ENCODE measurements at regions not wholly inside any gene's neighbourhood (a gene's known extent, or its start where the extent isn't known, plus 50 kb on each side); places are given as distances from the start of the nearest gene placed in this dataset.

DNA sequence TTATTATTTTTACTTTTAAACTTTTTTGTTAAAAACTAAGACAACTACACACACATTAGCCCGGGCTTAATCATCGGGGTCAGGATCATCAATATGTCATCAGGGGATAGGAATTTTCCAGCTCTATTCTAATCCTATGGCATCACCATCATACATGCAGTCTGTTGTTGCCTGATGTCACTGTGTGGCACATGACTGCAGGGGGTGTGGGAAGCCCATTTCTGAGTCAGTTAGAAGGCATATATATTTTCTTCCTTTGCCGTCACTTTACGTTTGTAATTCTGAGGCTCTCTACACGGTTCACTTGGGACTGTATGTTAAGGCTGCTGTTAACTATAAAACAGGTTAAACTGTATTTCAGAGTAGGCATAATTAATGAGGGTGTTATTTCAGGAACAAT lies 144.4 kb upstream of the ITGA6 start:
- Mint-ChIP-seq H3K9me3 (ENCODE audit: low read depth) (no peaks in the 10 kb centered on the region), H3K4me1 (peaks cover 6% of the 10 kb centered on the region), H3K27me3 (no peaks in the 10 kb centered on the region), H3K4me3 (no peak overlapping the region), H3K27ac (no peak overlapping the region), H3K36me3 (no peaks in the 10 kb centered on the region)
- CTCF ChIA-PET = no interaction called here
- ATAC-seq = no peak
- DNase-seq = no peak

DNA sequence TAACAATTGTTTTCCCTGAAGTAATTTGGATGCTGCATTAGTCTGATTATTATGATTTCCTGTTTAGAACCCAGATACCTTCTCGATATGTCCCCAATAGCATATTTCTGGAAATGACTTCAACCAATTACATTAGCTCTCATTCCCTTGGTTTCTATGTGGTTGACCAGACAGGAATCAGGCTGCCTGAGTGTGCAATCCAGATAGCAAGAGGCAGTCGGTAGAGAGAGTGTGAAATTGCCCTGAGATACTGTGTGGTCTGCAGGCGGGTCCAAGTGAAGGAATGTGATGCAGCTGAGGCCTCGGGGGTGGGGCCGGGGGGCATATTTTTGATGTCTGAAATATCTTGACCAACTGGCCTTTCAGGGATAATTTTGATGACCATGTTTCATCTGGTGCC lies 143.9 kb upstream of the ITGA6 start:
- no peak overlapping the region for H3K4me3 Mint-ChIP-seq
- H3K27ac Mint-ChIP-seq = no peak overlapping the region
- no peaks in the 10 kb centered on the region for H3K9me3 Mint-ChIP-seq (ENCODE audit: low read depth)
- H3K4me1 Mint-ChIP-seq = peaks cover 6% of the 10 kb centered on the region
- no peaks in the 10 kb centered on the region for H3K36me3 Mint-ChIP-seq
- H3K27me3 Mint-ChIP-seq = no peaks in the 10 kb centered on the region
- CTCF ChIA-PET = no interaction called here
- DNase-seq (no peak), ATAC-seq (no peak)

DNA sequence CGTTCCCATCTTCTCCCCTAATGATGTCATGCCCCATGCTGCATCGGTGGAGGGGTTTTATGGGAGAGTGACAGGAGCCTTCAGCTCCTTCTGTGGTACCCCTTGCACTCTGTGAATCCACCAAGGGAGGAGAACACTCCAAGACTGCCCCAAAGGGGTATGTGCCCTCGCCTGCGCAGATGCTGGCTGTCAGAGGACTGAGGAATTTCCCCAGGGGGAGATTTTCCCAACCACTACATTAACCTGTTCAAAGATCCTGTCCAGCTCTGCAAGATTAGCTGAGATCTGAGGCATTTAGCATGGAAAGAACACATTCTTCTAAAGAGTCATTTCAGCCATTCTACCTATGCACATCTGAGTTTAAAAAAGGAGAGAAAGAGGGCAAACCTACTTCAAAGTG lies 143.2 kb upstream of the ITGA6 start:
- Mint-ChIP-seq H3K4me3 (no peak overlapping the region), H3K4me1 (peaks cover 8% of the 10 kb centered on the region), H3K27me3 (no peaks in the 10 kb centered on the region), H3K9me3 (ENCODE audit: low read depth) (no peaks in the 10 kb centered on the region), H3K27ac (no peak overlapping the region), H3K36me3 (no peaks in the 10 kb centered on the region)
- no peak for ATAC-seq
- CTCF ChIA-PET = no interaction called here
- no peak for DNase-seq

DNA sequence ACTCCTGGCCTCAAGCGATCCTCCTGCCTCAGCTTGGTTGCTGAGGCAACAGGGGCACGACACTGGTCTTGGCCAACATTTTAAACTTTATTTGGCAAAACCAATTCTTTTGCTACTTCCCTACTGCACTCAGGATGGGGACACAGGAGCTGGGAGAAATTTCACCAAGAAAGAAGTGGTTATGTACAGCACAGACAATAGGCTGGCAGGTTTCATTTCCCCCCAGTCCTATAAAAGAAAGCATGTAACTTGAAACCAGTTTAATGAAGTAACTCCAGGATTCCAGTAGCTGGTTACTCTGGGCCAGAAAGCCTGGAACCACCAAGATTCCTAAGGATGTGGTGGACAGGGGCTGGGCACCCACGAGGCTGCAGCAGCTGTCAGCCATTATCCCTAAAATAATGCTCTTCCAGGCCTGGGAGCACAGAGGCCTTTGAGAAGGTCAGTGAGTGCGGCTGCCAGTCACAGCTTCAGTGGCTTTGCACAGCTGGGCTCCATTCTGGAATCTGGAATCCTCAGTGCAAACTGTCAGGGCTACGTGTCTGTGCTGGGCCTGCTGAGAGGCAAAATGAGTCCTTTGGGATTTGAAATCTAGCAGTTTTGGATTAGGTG lies 142.3 kb upstream of the ITGA6 start:
- DNase-seq (no peak), ATAC-seq (no peak)
- H3K27me3 Mint-ChIP-seq = no peaks in the 10 kb centered on the region
- no peaks in the 10 kb centered on the region for H3K9me3 Mint-ChIP-seq (ENCODE audit: low read depth)
- peaks cover 8% of the 10 kb centered on the region for H3K4me1 Mint-ChIP-seq
- CTCF ChIA-PET = no interaction called here
- no peak overlapping the region for H3K27ac Mint-ChIP-seq
- H3K4me3 Mint-ChIP-seq = no peak overlapping the region
- H3K36me3 Mint-ChIP-seq = no peaks in the 10 kb centered on the region

DNA sequence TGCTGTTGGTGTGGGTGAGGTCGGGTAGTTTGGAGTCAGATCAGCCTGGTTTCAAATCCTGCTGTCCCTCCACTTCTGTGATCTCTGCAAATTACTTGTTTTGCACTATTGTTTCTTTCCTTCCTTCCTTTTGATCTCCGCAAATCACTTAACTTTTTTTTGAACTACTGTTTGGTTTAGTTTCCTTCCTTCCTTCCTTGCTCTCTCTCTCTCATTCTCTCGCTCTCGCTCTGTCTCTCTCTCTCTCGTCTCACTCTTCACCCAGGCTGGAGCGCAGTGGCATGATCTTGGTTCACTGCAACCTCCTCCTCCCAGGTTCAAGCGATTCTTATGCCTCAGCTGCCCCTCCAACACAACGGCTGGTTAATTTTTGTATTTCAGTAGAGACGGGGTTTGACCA lies 141.6 kb upstream of the ITGA6 start:
- ATAC-seq (no peak), DNase-seq (no peak)
- H3K9me3 Mint-ChIP-seq (ENCODE audit: low read depth) = no peaks in the 10 kb centered on the region
- H3K27ac Mint-ChIP-seq = no peak overlapping the region
- CTCF ChIA-PET = no interaction called here
- H3K4me3 Mint-ChIP-seq = no peak overlapping the region
- H3K4me1 Mint-ChIP-seq = peaks cover 8% of the 10 kb centered on the region
- no peaks in the 10 kb centered on the region for H3K27me3 Mint-ChIP-seq
- H3K36me3 Mint-ChIP-seq = no peaks in the 10 kb centered on the region

- peaks cover 8% of the 10 kb centered on the region for H3K4me1 Mint-ChIP-seq
- no peaks in the 10 kb centered on the region for H3K27me3 Mint-ChIP-seq
- no peak for ATAC-seq
- no peak overlapping the region for H3K27ac Mint-ChIP-seq
- CTCF ChIA-PET = interaction anchor here (0.9 kb wide), 1 partner anchor 175 kb away, joined by 4 read pairs; no protein-coding TSS in a partner anchor
- H3K9me3 Mint-ChIP-seq (ENCODE audit: low read depth) = no peaks in the 10 kb centered on the region
- DNase-seq = no peak
- no peaks in the 10 kb centered on the region for H3K36me3 Mint-ChIP-seq
- no peak overlapping the region for H3K4me3 Mint-ChIP-seq
Observed at GRCh38 chr2:172287190-172287589, 140.2 kb upstream of the ITGA6 start.

- no peaks in the 10 kb centered on the region for H3K36me3 Mint-ChIP-seq
- CTCF ChIA-PET = interaction anchor here (0.6 kb wide), 1 partner anchor 174 kb away, joined by 3 read pairs; no protein-coding TSS in a partner anchor
- no peaks in the 10 kb centered on the region for H3K9me3 Mint-ChIP-seq (ENCODE audit: low read depth)
- H3K4me3 Mint-ChIP-seq = no peak overlapping the region
- H3K27ac Mint-ChIP-seq = no peak overlapping the region
- H3K4me1 Mint-ChIP-seq = peaks cover 8% of the 10 kb centered on the region
- DNase-seq = no peak
- no peaks in the 10 kb centered on the region for H3K27me3 Mint-ChIP-seq
- no peak for ATAC-seq
Observed at GRCh38 chr2:172287605-172288315, 139.6 kb upstream of the ITGA6 start.

DNA sequence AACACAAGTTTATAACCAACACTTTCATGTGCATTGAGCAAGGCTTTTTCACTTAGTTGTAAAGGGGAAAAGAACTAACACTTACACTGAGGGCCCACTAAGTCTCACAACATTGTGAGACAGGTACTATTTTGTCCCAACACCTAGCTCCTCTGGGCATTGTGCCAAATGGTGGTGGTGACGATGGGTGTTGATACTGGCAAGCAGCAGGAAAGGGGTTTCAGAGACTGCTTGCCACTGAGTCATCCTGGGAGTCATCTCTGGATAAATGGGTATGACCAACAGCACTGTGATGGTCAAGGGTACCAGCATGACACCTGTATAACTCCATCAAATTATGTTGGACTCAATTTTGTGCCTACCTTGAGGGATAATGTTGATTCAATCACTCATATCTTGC lies 138.8 kb upstream of the ITGA6 start:
- no peak overlapping the region for H3K27ac Mint-ChIP-seq
- H3K27me3 Mint-ChIP-seq = no peaks in the 10 kb centered on the region
- H3K9me3 Mint-ChIP-seq (ENCODE audit: low read depth) = no peaks in the 10 kb centered on the region
- peaks cover 8% of the 10 kb centered on the region for H3K4me1 Mint-ChIP-seq
- CTCF ChIA-PET = interaction anchor here (0.6 kb wide), 1 partner anchor 173 kb away, joined by 3 read pairs; no protein-coding TSS in a partner anchor
- no peak for DNase-seq
- no peak for ATAC-seq
- no peak overlapping the region for H3K4me3 Mint-ChIP-seq
- H3K36me3 Mint-ChIP-seq = no peaks in the 10 kb centered on the region

GRCh38 chr2:172293952-172294351 lies 133.4 kb upstream of the ITGA6 start:
- no peak overlapping the region for H3K27ac Mint-ChIP-seq
- no peaks in the 10 kb centered on the region for H3K4me1 Mint-ChIP-seq
- ATAC-seq (no peak), DNase-seq (no peak)
- no peaks in the 10 kb centered on the region for H3K9me3 Mint-ChIP-seq (ENCODE audit: low read depth)
- no peaks in the 10 kb centered on the region for H3K36me3 Mint-ChIP-seq
- H3K4me3 Mint-ChIP-seq = no peak overlapping the region
- peaks cover 25% of the 10 kb centered on the region for H3K27me3 Mint-ChIP-seq
- CTCF ChIA-PET = no interaction called here

GRCh38 chr2:172294983-172295382 lies 132.4 kb upstream of the ITGA6 start:
- Mint-ChIP-seq H3K27ac (no peak overlapping the region), H3K9me3 (ENCODE audit: low read depth) (no peaks in the 10 kb centered on the region), H3K27me3 (peaks cover 32% of the 10 kb centered on the region), H3K4me3 (no peak overlapping the region), H3K36me3 (no peaks in the 10 kb centered on the region), H3K4me1 (no peaks in the 10 kb centered on the region)
- CTCF ChIA-PET = no interaction called here
- no peak for ATAC-seq
- no peak for DNase-seq

- Mint-ChIP-seq H3K4me3 (no peak overlapping the region), H3K36me3 (no peaks in the 10 kb centered on the region), H3K27ac (no peak overlapping the region), H3K4me1 (no peaks in the 10 kb centered on the region), H3K27me3 (peaks cover 38% of the 10 kb centered on the region), H3K9me3 (ENCODE audit: low read depth) (no peaks in the 10 kb centered on the region)
- CTCF ChIA-PET = no interaction called here
- no peak for ATAC-seq
- DNase-seq = no peak
Observed at GRCh38 chr2:172295677-172296076, 131.7 kb upstream of the ITGA6 start.

DNA sequence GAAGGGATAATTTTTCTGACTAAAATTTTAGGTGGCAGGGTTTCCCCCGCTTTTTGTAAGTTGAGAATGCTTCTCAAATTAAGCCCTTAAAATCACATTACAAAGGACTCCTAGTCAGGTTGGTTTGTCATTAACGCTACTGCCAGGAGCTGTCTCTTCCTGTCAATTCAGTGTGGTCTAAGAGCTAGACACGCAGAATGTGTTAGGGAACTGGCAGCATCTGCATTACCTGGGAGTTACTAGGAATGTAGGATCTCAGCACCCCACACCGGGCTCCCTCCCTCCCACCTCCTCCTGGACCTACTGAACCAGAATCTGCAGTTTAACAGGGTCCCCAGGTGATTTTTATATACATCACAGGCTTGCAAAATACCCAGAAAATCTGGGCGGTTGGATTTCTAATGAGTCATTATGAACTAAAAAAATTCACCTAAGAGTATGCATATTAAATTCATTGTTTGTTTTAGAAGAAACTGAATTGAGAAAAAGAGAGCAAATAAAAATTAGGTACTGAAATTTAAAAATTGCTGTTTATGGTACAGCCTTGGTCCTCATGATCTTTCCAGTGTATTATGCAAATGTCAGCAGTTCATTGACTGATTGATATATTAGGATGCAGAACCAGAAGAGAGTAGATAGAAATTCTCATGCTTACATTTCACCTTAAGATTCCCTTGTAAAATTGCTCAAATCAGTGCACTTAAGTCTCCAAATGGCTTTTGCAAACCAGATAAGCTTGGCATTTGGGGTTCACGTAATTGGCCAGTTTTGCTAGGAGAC lies 130.9 kb upstream of the ITGA6 start:
- peaks cover 41% of the 10 kb centered on the region for H3K27me3 Mint-ChIP-seq
- H3K9me3 Mint-ChIP-seq (ENCODE audit: low read depth) = no peaks in the 10 kb centered on the region
- H3K27ac Mint-ChIP-seq = no peak overlapping the region
- H3K36me3 Mint-ChIP-seq = no peaks in the 10 kb centered on the region
- DNase-seq (no peak), ATAC-seq (no peak)
- CTCF ChIA-PET = no interaction called here
- H3K4me3 Mint-ChIP-seq = no peak overlapping the region
- H3K4me1 Mint-ChIP-seq = no peaks in the 10 kb centered on the region

- DNase-seq = no peak
- H3K36me3 Mint-ChIP-seq = no peaks in the 10 kb centered on the region
- H3K4me3 Mint-ChIP-seq = no peak overlapping the region
- no peaks in the 10 kb centered on the region for H3K4me1 Mint-ChIP-seq
- CTCF ChIA-PET = no interaction called here
- no peak overlapping the region for H3K27ac Mint-ChIP-seq
- peaks cover 41% of the 10 kb centered on the region for H3K27me3 Mint-ChIP-seq
- no peaks in the 10 kb centered on the region for H3K9me3 Mint-ChIP-seq (ENCODE audit: low read depth)
- ATAC-seq = no peak
Observed at GRCh38 chr2:172297531-172297930, 129.9 kb upstream of the ITGA6 start.

GRCh38 chr2:172297950-172298349 lies 129.4 kb upstream of the ITGA6 start:
- H3K4me1 Mint-ChIP-seq = no peaks in the 10 kb centered on the region
- CTCF ChIA-PET = no interaction called here
- peaks cover 41% of the 10 kb centered on the region for H3K27me3 Mint-ChIP-seq
- no peaks in the 10 kb centered on the region for H3K36me3 Mint-ChIP-seq
- DNase-seq = no peak
- H3K9me3 Mint-ChIP-seq (ENCODE audit: low read depth) = no peaks in the 10 kb centered on the region
- H3K27ac Mint-ChIP-seq = no peak overlapping the region
- H3K4me3 Mint-ChIP-seq = no peak overlapping the region
- no peak for ATAC-seq
